Naive thymus-derived CD8-positive, alpha-beta T cell (primary cell): ENCODE measurements at regions not wholly inside any gene's neighbourhood (a gene's known extent, or its start where the extent isn't known, plus 50 kb on each side); places are given as distances from the start of the nearest gene placed in this dataset.

Experiments used
- ATAC-seq, 2 donors: fragments of 150-1000 bp; cut with Tn5 transposase in 1 of 2; sonication (Bioruptor Pico), chemical (Tn5 transposase) in 1 of 2; 1 replicate in 1 of 2; 2 replicates in 1 of 2; pipeline ENCODE4 v1.10.0; 2021; ENCODE audit warnings: mild to moderate bottlenecking in 2 of 2, moderate library complexity in 2 of 2
- POLR2A ChIA-PET: fragments of 350-600 bp; sonication (Branson Sonifier 250); formaldehyde crosslinking; loops from one replicate; lab custom pipeline; 2021; ENCODE audit warnings: antibody characterized with exemption; lab: Charles Lee
- DNase-seq, 10 donors: peaks; one replicate each; pipeline versions ENCODE4 v3.0.0 to v3.0.0-alpha.2; 2020 to 2022
- H3K27ac Mint-ChIP-seq, 10 donors: one replicate each; pipeline ENCODE4 v1.8.0; 2020 to 2022; ENCODE audit warnings: mild to moderate bottlenecking in 10 of 10, mixed read lengths in 10 of 10, moderate library complexity in 4 of 10, inconsistent platforms in 1 of 10
- H3K27me3 Mint-ChIP-seq, 5 donors: one replicate each; pipeline ENCODE4 v1.8.0; 2021 to 2022; ENCODE audit warnings: mixed read lengths in 5 of 5
- H3K36me3 Mint-ChIP-seq, 3 donors: one replicate each; pipeline ENCODE4 v1.8.0; 2020 to 2022; ENCODE audit warnings: mixed read lengths in 3 of 3, mild to moderate bottlenecking in 2 of 3, inconsistent platforms in 1 of 3
- H3K4me1 Mint-ChIP-seq, 4 donors: one replicate each; pipeline ENCODE4 v1.8.0; 2021 to 2022; ENCODE audit warnings: mixed read lengths in 4 of 4
- H3K4me3 Mint-ChIP-seq, 10 donors: one replicate each; pipeline ENCODE4 v1.8.0; 2020 to 2022; ENCODE audit warnings: mild to moderate bottlenecking in 10 of 10, mixed read lengths in 10 of 10, moderate library complexity in 6 of 10, inconsistent platforms in 1 of 10
- H3K9me3 Mint-ChIP-seq, 9 donors: one replicate each; pipeline ENCODE4 v1.8.0; 2020 to 2022; ENCODE audit warnings: mixed read lengths in 9 of 9, mild to moderate bottlenecking in 3 of 9, inconsistent platforms in 1 of 9, moderate library complexity in 1 of 9

- Mint-ChIP-seq H3K4me1 (peaks cover 0 to 2% (median 0%) of the 10 kb centered on the region in 4 donors), H3K4me3 (no peak overlapping the region), H3K27ac (no peak overlapping the region), H3K36me3 (no peaks in the 10 kb centered on the region), H3K27me3 (peaks cover 0 to 6% (median 1%) of the 10 kb centered on the region in 5 donors), H3K9me3 (peaks cover 0 to 5% (median 2%) of the 10 kb centered on the region in 9 donors)
- POLR2A ChIA-PET: no interaction called here
- DNase-seq (no peak), ATAC-seq (no peak)
Observed at GRCh38 chr2:383888-384287, 96.0 kb upstream of the ALKAL2 start.

GRCh38 chr2:383178-383577, 95.3 kb upstream of the ALKAL2 start:
- H3K36me3 Mint-ChIP-seq: no peaks in the 10 kb centered on the region
- no peak overlapping the region for H3K27ac Mint-ChIP-seq
- H3K27me3 Mint-ChIP-seq: peaks cover 0 to 6% (median 3%) of the 10 kb centered on the region in 5 donors
- ATAC-seq: no peak
- H3K4me3 Mint-ChIP-seq: no peak overlapping the region
- no peak for DNase-seq
- peaks cover 0 to 9% (median 3%) of the 10 kb centered on the region in 9 donors for H3K9me3 Mint-ChIP-seq
- H3K4me1 Mint-ChIP-seq: peaks cover 0 to 2% (median 0%) of the 10 kb centered on the region in 4 donors
- POLR2A ChIA-PET: no interaction called here

DNA sequence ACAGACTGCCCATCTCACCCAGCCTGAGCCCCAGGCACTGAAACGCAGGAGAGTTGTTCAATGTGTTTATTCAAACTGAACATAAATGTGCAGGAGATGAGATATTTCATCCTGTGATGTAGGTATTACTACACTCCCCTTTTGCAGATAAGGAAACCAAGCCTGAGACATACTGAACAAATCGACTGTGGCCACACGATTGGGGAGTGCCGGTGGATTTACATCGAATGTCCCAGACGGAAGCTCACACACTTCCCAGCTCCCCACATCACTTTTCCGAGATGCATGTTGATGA, 94.8 kb upstream of the ALKAL2 start:
- POLR2A ChIA-PET: no interaction called here
- Mint-ChIP-seq H3K36me3 (peaks cover 0 to 4% (median 0%) of the 10 kb centered on the region in 3 donors), H3K27ac (no peak overlapping the region), H3K4me3 (no peak overlapping the region), H3K27me3 (peaks cover 0 to 10% (median 3%) of the 10 kb centered on the region in 5 donors), H3K9me3 (peaks cover 3 to 14% (median 4%) of the 10 kb centered on the region in 9 donors), H3K4me1 (peaks cover 0 to 2% (median 0%) of the 10 kb centered on the region in 4 donors)
- ATAC-seq (no peak), DNase-seq (no peak)

- DNase-seq: no peak
- Mint-ChIP-seq H3K4me1 (peaks cover 0 to 2% (median 0%) of the 10 kb centered on the region in 4 donors), H3K4me3 (no peak overlapping the region), H3K27ac (no peak overlapping the region), H3K27me3 (peaks cover 0 to 15% (median 3%) of the 10 kb centered on the region in 5 donors), H3K9me3 (peaks cover 3 to 20% (median 10%) of the 10 kb centered on the region in 9 donors), H3K36me3 (peaks cover 0 to 10% (median 0%) of the 10 kb centered on the region in 3 donors)
- ATAC-seq: no peak
- POLR2A ChIA-PET: no interaction called here
Observed at GRCh38 chr2:381941-382727, 94.2 kb upstream of the ALKAL2 start.

- peaks cover 0 to 11% (median 0%) of the 10 kb centered on the region in 3 donors for H3K36me3 Mint-ChIP-seq
- no peak for DNase-seq
- peaks cover 0 to 2% (median 0%) of the 10 kb centered on the region in 4 donors for H3K4me1 Mint-ChIP-seq
- H3K27ac Mint-ChIP-seq: no peak overlapping the region
- POLR2A ChIA-PET: no interaction called here
- H3K4me3 Mint-ChIP-seq: no peak overlapping the region
- H3K9me3 Mint-ChIP-seq: peaks cover 3 to 22% (median 12%) of the 10 kb centered on the region in 9 donors
- ATAC-seq: no peak
- H3K27me3 Mint-ChIP-seq: peaks cover 0 to 16% (median 3%) of the 10 kb centered on the region in 5 donors
Observed at GRCh38 chr2:381181-381580, 93.3 kb upstream of the ALKAL2 start.

GRCh38 chr2:380772-381171, 92.9 kb upstream of the ALKAL2 start:
- Mint-ChIP-seq H3K27ac (no peak overlapping the region), H3K4me1 (peaks cover 0 to 2% (median 0%) of the 10 kb centered on the region in 4 donors), H3K27me3 (peaks cover 0 to 16% (median 3%) of the 10 kb centered on the region in 5 donors), H3K9me3 (peaks cover 3 to 22% (median 12%) of the 10 kb centered on the region in 9 donors), H3K4me3 (no peak overlapping the region), H3K36me3 (peaks cover 0 to 11% (median 0%) of the 10 kb centered on the region in 3 donors)
- POLR2A ChIA-PET: no interaction called here
- DNase-seq: no peak
- ATAC-seq: no peak

GRCh38 chr2:380221-380620, 92.3 kb upstream of the ALKAL2 start:
- peaks cover 0 to 11% (median 0%) of the 10 kb centered on the region in 3 donors for H3K36me3 Mint-ChIP-seq

GRCh38 chr2:379778-380177, 91.9 kb upstream of the ALKAL2 start:
- H3K9me3 Mint-ChIP-seq: peaks cover 3 to 22% (median 12%) of the 10 kb centered on the region in 9 donors
- H3K27ac Mint-ChIP-seq: no peak overlapping the region
- H3K36me3 Mint-ChIP-seq: peaks cover 0 to 11% (median 0%) of the 10 kb centered on the region in 3 donors
- POLR2A ChIA-PET: no interaction called here
- no peak overlapping the region for H3K4me3 Mint-ChIP-seq
- no peak for DNase-seq
- peaks cover 0 to 2% (median 0%) of the 10 kb centered on the region in 4 donors for H3K4me1 Mint-ChIP-seq
- no peak for ATAC-seq
- peaks cover 0 to 17% (median 3%) of the 10 kb centered on the region in 5 donors for H3K27me3 Mint-ChIP-seq

More at GRCh38 chr2:380221-380620, 92.3 kb upstream of the ALKAL2 start:
- Mint-ChIP-seq H3K4me3 (no peak overlapping the region), H3K27ac (no peak overlapping the region), H3K4me1 (peaks cover 0 to 2% (median 0%) of the 10 kb centered on the region in 4 donors), H3K9me3 (peaks cover 3 to 22% (median 12%) of the 10 kb centered on the region in 9 donors), H3K27me3 (peaks cover 0 to 16% (median 3%) of the 10 kb centered on the region in 5 donors)
- ATAC-seq: no peak
- POLR2A ChIA-PET: no interaction called here
- DNase-seq: no peak

- Mint-ChIP-seq H3K36me3 (peaks cover 0 to 11% (median 0%) of the 10 kb centered on the region in 3 donors), H3K4me3 (no peak overlapping the region), H3K4me1 (no peaks in the 10 kb centered on the region), H3K27ac (no peak overlapping the region), H3K9me3 (peaks cover 3 to 22% (median 12%) of the 10 kb centered on the region in 9 donors), H3K27me3 (peaks cover 0 to 24% (median 7%) of the 10 kb centered on the region in 5 donors)
- DNase-seq (no peak), ATAC-seq (no peak)
- POLR2A ChIA-PET: no interaction called here
Observed at GRCh38 chr2:378364-378763, 90.5 kb upstream of the ALKAL2 start.

DNA sequence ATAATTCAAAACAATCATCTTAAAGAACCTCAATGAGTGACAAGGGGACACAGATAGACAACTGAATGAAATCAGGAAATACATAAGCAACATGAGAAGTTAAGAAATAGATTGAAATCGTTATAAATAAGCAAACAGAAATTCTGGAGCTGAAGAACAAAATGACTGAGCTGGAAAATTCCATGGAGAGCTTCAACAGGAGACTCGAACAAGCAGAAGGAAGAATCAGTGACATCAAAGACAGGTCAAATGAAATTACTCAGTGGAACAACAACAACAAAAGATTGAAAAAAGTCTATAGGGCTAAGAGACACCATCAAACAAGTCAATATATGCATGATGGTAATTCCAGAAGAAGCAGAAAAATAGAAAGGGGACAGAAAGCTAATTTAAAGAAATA, 89.5 kb upstream of the ALKAL2 start:
- Mint-ChIP-seq H3K27me3 (peaks cover 0 to 33% (median 8%) of the 10 kb centered on the region in 5 donors), H3K9me3 (peaks cover 3 to 22% (median 12%) of the 10 kb centered on the region in 9 donors), H3K27ac (no peak overlapping the region), H3K4me3 (no peak overlapping the region), H3K4me1 (peaks cover 0 to 2% (median 0%) of the 10 kb centered on the region in 4 donors), H3K36me3 (peaks cover 0 to 11% (median 0%) of the 10 kb centered on the region in 3 donors)
- DNase-seq: no peak
- POLR2A ChIA-PET: no interaction called here
- ATAC-seq: no peak

- Mint-ChIP-seq H3K4me1 (peaks cover 0 to 2% (median 0%) of the 10 kb centered on the region in 4 donors), H3K4me3 (no peak overlapping the region), H3K27ac (no peak overlapping the region), H3K36me3 (peaks cover 0 to 19% (median 2%) of the 10 kb centered on the region in 3 donors), H3K9me3 (peaks cover 4 to 27% (median 13%) of the 10 kb centered on the region in 9 donors), H3K27me3 (peaks cover 2 to 41% (median 9%) of the 10 kb centered on the region in 5 donors)
- DNase-seq (no peak), ATAC-seq (no peak)
- POLR2A ChIA-PET: no interaction called here
Observed at GRCh38 chr2:375956-376307, 88.0 kb upstream of the ALKAL2 start.

DNA sequence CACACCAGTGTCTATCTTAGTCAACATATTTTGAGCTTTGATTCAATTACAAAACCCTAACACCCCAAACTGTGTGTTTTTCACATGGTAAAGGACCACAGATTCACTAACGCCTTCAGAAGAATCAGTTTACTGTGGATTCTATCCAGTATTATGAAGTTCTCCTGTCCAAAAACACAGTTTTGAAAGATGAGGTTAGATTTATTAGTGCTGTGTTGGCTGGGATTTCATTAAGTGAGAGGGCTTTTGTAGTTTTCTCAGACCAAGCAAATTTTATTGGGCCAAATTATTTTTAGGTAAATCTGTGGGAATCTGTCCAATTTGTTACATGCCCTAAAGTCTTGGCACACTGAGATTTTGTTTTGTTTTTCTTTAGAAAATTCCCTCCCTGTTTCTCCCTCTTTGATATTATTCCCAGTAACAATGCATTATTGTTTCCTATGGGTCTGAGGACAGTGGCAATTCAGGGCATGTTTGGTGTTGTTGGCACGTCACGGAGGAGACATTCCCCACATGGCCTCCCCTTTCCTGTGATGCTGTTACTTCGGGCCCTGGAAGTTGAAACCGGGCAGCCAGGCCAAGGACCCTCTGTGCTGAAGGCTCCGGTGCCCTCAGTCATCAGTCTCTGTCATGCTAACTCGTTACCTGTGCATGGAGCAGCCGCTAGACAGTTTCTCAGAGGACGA, 87.5 kb upstream of the ALKAL2 start:
- POLR2A ChIA-PET: no interaction called here
- no peak for ATAC-seq
- Mint-ChIP-seq H3K36me3 (peaks cover 0 to 19% (median 2%) of the 10 kb centered on the region in 3 donors), H3K27ac (no peak overlapping the region), H3K4me3 (no peak overlapping the region), H3K9me3 (peaks cover 7 to 32% (median 17%) of the 10 kb centered on the region in 9 donors), H3K27me3 (peaks cover 2 to 41% (median 9%) of the 10 kb centered on the region in 5 donors), H3K4me1 (peaks cover 0 to 2% (median 0%) of the 10 kb centered on the region in 4 donors)
- DNase-seq: no peak

- H3K9me3 Mint-ChIP-seq: peaks cover 0 to 22% (median 10%) of the 10 kb centered on the region in 9 donors
- peak overlapping the region in 1 of 10 donors; percentile 23 for H3K4me3 Mint-ChIP-seq
- peaks cover 7 to 38% (median 13%) of the 10 kb centered on the region in 5 donors for H3K27me3 Mint-ChIP-seq
- no peak for DNase-seq
- H3K36me3 Mint-ChIP-seq: peaks cover 0 to 16% (median 2%) of the 10 kb centered on the region in 3 donors
- H3K27ac Mint-ChIP-seq: peak overlapping the region in 2 of 10 donors; percentile 14 to 84
- POLR2A ChIA-PET: no interaction called here
- peaks cover 6 to 12% (median 11%) of the 10 kb centered on the region in 4 donors for H3K4me1 Mint-ChIP-seq
- ATAC-seq: no peak
Observed at GRCh38 chr2:368386-368785, 80.5 kb upstream of the ALKAL2 start.
